HG02623 (cell line): ENCODE measurements at regions not wholly inside any gene's neighbourhood (a gene's known extent, or its start where the extent isn't known, plus 50 kb on each side); places are given as distances from the start of the nearest gene placed in this dataset.
"Not testable (repeated sequence)": the region's sequence is repeated elsewhere in the genome, so short reads cannot be mapped to it uniquely, and the experiment has no call there.

Experiments
- ATAC-seq: cut with Tn5 transposase; IDR thresholded peaks from one replicate; pipeline ENCODE4 v1.9.1; 2021; ENCODE audit warnings: moderate library complexity; ENCODE audit not compliant: unreplicated experiment

DNA sequence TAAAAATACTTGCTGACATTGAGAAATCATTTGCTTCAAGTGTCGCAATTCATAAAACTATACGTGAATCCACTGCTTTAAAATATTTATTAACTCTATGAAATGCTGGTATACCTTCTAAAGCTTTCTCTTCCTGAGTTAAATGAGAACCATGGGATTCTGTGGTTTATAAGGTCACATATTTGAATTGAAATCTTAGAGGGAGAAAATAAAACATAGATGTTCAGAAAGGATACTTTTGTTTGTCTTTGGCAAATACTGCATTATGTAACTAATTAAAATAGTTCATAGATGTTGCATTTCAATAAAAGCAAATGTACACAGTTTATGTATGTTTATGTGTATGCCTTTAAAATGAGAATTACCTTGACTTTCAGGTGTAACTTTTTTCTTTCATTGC lies 250.1 kb downstream of the FAM170A start:
- ATAC-seq = no peak

DNA sequence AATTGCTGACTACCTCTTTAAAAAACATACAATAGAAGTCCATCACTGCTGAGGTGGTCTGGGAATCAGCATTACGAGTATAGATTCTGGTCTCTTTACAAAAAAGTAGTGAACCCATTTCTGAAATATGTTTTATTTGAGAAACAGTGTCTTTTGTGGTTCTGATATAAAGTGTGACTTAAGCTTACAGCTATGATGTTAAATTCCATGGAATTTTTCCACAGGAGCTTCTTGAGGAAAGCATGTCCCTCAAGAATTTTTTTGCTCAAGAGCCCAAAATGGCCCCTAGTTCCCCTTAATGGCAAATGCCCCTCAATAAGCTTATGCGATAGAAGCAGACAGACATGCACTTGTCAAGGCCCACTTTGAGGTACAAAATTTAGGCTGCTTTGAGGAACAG lies 265.7 kb downstream of the FAM170A start:
- no peak for ATAC-seq

DNA sequence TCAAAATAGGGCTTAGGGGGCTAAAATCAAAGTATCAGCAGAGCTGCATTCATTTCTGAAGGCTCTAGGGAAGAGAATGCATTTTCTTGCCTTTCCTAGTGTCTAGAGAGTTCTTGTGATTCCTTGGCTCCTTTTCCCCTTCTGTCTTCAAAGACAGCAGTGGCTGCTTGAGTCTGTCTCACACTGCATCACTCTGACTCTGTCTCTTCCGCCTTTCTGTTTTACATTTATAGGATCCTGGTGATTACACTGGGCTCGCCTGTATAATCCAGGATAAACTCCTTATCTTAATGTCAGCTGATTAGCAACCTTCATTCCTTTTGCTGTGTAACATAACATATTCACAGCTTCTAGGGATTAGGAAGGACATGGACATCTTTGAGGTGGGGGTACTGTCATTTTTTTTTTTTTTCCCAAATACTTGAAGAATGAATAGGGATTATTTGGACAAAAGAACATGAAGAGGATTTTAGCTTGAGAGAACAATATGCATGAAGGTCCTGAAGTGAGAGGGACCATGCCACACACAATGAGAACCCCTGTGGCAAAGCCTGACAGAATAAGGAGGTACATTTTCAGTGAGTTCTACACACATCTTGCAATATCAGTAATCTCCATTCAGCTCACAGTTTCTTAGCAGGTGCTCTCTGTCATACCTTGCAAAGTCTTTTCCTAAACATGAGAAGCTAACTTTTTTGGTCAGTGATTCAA lies 267.6 kb downstream of the FAM170A start:
- no peak for ATAC-seq

DNA sequence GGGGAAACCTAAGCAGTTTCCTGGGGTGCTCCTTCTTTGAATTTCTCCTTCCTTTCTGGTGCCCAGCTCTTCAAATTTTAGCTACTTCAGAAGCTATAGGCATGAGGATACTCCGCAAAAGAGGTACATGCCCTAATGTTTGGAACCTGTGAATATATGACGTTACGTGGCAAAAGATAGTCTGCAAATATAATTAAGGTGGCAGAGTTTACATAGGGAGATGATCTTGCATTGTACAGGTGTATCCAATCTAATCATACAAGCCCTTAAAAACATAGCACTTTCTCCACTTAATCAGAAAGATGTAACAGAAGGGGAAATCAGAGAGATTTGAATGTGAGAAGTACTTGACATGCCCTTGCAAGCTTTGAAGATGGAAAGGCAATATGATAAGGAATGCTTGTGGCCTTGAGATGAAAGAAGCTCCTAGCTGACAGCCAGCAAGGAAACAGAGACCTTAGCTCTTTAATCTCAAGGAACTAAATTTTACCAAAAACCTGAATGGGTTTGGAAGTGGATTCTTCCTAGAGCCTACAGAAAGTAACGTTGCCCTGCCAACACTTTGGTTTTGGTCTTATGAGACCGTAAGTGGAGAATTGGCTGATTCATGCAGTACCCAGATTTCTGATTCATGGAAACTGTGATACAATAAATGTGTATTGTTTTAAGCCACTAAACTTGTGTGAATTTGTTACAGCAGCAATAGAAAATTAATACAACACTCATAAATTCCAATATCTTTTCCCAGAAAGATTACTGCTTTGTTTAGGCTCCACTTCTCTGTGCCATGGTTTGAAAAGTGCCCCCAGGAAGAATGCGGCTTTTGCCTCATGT lies 268.4 kb downstream of the FAM170A start:
- ATAC-seq = no peak

DNA sequence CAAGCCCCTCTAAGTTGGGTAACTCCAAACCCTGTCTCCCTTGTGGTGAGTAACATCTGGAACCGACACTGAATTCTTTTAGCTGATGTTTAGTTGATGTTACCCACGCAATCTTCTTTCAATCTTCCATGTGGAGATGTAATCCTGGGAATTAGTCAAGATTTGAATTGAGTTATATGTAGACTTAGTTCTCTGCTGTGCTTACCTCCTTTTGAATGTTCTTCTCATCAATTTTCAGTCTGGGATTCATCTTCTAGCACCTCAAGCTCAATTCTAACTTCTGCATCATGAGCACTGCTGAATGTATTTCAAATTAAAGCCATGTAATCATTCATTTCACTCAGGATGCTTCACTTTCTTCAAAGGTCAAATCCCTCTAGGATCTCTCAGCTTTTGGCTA lies 270.6 kb downstream of the FAM170A start:
- no peak for ATAC-seq

DNA sequence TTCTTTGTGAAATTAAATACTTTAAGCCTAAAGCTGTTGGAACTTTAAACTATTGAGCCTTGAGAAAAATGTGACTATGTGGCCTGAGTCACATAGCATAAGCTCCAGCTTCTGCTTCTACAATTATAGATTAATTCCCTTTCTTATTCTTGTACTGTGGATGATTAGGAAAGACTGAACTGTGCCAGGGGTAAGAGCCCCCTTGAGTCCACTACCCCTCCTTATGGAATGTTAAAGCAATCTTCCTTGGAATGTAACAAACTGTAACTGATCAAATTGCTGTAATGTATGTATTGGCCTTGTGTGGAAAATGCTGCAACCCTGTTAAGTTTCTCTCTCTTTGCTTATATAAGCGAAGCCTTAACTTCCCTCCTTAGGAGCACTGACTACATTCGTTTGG lies 273.2 kb downstream of the FAM170A start:
- no peak for ATAC-seq

DNA sequence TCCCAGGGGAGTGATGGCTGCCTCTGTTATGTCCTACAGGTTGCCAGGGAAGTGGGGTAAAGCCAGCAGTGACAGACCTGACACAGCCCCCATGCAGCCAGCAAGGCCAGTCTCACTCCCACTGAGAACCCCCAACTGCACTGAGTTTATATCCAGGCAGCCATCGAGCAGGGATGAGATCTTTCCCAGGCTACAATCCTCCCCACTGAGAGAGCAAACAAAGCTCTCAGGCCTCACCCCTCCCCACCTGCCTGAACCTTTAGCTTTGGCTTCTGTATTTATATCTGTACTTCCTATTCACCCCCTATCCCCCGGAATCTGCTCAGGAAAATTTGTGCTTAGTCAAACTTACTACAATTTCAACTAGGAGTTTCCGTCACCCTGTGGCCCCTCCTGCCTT lies 284.1 kb downstream of the FAM170A start:
- no peak for ATAC-seq

DNA sequence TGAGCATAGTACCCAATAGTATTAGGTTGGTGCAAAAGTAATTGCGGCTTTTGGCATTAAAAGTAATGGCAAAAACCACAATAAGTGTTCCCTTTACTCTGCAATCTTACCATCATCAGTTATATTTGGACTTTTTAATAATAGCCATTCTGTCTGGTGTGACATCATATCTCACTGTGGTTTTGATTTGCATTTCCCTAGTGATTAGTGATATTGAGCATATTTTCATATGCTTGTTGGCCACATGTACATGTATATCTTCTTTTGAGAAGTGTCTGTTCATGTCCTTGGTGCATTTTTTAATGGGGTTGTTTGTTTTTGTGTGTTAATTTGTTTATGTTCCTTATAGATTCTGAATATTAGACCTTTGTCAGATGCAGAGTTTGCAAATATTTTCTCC lies 289.9 kb downstream of the FAM170A start:
- no peak for ATAC-seq

DNA sequence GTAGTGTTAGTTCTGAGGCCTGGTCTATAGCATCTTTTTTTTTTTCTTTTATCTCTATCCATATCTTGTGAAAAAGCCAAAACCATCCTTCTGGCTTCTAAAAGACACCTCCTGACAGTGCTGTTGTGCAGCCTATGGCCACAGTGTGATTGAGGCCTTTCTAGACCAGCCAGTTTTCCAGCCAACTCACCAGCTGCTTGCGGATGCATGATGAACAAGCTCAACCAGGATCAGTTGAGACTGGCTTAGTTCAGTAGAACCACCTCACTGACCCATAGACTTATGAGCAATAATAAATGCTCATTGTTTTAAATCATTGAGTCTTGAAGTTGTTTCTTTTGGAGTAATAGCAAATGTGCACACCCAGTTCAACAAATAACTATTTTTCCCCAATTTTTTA lies 296.9 kb downstream of the FAM170A start:
- ATAC-seq = no peak

DNA sequence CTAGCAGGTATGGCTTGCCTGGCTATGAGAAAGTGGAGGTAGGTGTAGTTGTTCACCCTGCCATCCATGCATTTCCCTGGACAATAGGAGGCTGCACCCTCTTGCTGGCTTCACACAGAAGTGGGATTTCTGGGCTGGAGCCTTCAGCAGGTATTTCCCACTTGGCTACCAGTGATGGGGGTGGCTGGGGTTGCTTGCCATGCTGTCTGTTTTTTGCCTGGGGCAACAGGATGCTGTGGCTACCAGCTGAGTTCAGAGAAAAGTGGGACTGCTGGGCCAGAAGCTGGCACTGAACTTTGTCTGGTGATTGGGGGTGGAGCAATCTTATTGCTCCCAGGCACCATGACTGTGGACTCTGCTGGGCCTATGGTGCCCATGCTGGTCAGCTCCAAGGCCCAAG lies 299.6 kb downstream of the FAM170A start:
- no peak for ATAC-seq

DNA sequence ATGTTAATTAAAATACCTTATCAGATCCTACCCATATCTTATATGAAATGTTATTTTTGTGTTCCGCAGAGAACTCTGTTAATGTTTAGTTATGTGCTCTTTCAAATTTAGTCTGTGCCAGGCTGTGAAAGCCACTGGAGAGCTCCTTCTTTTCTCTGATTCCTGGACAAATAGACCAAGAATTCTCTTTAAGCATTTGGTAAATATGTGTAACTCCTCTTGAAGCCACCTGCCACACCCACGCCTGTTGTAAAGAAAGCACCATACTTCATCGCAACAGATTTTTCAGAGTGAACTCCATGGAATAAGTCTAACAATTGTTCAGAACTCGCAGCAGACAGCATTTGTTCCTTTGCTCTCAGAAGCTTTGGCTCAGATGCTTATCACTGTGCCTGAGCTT lies 301.1 kb downstream of the FAM170A start:
- ATAC-seq = no peak

DNA sequence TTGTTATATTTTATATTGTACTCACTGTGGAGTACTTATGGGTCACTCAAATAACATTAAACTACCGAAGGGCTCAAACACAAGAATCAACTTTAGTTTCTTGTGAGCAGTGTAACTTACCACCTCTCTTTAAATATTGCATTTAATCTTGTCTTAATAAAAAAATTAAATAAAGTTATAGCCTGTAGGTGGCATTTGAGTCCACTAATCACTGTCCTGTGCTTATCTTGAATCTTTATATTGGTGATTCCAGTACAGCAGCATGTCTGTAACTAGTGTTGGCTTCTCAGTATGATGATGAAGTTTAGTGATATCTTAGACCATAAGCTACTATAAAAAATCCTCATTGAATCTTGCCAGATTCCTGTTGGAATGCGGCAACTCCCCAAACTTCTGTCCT lies 313.8 kb downstream of the FAM170A start:
- ATAC-seq = no peak

DNA sequence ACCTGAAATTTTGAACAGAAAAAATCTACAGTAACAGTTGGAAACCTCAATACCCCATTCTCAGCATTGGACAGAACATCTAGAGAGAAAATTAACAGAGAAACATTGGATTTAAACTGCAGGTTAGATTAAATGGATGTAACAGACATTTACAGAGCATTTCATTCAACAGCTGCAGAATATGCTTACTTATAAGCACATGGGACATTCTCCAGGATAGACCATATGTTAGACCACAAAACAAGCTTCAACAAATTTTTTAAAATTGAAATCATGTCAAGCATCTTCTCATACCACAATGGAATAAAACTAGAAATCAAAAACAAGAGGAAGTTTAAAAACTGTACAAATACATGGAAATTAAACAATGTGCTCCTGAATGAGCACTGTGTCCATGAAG lies 316.3 kb downstream of the FAM170A start:
- ATAC-seq = no peak

DNA sequence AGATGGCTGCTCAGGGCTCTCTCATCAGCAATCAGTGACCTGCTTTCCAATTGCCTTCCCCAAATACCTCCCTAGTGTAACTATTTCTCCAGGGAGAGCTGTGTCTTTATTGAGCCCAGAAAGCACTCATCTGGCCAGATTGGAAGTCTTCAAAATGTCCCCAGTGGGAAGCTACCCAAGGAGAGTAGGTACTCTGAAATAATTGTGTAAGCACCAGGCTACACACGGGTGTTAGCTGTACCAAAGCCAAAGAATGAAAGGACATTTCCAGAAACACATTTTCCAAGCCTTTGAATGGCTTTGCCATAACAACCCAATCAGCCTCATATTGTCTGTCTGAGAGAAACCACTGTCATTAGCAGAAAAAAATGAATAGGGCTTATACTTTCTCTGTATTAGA lies 318.8 kb downstream of the FAM170A start:
- ATAC-seq = no peak

DNA sequence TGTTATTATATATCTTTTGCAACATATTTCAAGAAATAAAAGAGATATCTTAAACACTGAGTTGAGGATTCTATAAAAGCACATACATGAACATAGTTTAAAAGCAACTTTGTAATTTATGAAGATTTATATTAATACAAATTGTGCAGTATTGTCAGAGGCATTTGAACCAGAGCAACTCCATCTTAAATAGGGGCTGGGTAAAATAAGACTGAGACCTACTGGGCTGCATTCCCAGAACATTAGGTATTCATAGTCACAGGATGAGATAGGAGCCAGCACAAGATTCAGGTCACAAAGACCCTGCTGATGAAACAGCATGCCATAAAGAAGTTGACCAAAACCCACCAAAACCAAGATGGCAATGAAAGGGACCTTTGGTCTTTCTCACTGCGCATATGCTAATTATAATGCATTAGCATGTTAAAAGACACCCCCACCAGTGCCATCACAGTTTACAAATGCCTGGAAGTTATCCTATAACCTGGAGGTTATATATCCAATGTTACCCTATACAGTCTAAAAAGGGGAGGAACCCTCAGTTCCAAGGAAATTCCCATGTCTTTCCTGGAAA lies 320.2 kb downstream of the FAM170A start:
- no peak for ATAC-seq

DNA sequence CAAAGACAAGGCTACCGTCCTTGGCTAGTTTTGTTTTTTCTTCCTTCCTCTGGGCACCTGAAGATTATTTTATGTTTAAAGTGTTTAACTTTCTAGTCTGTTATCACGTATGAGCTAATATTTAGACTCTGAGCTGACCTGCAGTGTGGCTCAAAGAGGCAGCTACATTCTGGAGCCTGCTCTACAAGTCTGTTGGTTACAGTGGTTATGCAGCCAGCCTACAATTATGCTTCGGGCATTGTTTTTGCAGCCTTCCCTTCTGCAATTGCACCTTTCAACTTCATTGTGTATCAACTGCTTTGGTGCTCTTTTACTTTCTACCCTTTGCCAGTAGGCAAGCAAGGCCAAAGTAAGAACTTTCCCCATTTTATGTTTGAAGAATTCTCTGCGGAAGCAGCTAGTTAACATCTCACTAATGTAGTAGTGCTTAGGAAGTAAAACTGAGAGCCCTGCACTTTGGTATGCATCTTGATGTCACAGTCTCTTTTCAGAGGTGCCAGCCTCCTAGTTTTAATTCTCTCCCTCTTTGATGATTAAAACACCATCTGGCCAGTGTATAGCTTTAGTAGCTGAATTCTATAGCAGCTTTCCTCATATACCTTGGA lies 322.1 kb downstream of the FAM170A start:
- ATAC-seq = no peak

DNA sequence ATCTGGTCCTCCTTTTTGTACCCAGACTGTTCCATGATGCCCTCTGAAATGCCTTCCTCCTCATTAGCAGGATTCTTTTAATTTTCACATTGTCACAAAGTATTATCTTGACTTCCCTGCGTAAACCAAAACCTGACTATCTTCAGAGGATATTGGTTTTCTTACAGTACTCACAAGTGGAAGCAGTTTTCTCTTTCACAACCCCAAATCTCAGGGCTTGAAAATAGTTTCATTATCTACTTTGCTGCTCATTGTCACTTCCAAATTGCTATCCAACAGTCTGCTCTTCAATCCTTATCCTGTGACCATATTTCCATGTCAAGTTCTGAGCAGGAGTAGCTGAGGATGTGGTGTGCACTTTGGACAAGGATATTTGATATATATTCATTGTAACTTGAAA lies 324.1 kb downstream of the FAM170A start:
- no peak for ATAC-seq

DNA sequence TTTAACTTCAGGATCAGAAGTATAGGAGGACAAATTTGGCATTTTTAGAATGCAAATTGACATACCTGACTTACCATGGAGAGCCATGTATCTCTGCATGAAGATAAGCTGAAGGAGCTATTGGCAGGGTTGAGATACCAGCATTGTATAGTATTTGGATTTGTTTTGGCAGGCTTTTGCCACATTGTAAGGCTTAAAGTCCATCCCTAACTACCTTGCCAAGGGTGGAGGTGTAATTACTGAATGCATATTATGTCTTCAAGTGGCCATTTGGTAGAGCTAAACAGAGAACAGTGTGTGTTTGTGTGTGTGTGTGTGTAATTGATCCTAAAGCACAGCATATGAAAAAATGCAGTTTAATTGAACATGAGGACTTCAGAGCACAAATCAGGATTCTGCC lies 324.7 kb downstream of the FAM170A start:
- no peak for ATAC-seq

DNA sequence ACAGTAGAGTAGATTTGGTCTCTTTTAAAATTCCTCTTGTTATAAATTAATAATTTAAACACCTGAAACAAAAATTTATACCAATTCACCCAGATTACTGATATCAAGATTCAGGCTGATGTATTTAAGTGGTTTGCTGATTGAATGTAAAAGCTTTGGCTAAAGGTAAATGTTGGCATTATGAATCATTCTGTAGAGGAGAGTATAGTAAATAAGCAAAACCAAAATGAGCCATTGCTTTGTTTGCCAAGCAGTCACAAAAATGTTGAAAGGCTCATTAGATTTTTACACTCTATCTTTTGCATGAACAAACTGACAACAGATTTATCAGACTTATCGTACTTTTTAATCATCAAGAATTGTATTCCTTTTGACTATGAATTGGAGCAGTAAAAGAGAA lies 332.6 kb downstream of the FAM170A start:
- no peak for ATAC-seq

DNA sequence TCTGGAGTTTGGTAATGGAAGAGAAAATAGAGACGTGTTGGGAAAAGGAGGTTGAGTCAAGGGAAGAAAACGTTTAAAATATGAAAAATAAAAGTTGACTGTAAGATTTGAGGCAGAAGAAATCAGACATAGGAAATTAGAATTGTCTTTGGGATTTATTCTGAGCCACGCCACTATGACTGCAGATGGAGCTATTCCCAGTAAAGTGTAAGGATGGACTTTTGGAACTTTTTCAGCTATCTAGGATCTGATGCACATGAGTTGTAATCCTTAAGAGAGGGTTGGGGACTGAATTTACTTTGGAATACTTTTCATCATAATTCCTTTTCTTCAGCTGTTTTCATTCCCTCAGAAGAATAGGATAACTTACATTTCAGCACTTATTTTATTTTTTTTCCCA lies 336.7 kb downstream of the FAM170A start:
- ATAC-seq = no peak

DNA sequence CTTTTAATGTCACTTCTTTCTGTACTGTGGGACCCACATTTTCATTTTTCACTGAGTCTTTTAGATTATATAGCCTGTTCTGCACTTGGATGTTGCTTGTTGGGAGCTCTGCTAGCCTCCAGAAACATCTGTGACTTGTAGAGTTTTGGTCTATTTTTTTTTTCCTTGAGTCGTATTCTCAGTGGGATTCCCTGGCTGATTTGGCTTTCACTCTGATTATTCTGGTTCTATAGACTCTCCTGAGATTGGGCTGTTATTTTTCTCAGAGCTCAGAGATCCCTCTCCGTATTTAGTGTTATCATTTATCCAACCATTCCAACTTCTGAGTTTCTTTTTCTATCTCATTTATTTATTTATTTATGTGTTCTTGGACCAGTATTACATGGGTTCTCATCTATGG lies 339.3 kb downstream of the FAM170A start:
- no peak for ATAC-seq

DNA sequence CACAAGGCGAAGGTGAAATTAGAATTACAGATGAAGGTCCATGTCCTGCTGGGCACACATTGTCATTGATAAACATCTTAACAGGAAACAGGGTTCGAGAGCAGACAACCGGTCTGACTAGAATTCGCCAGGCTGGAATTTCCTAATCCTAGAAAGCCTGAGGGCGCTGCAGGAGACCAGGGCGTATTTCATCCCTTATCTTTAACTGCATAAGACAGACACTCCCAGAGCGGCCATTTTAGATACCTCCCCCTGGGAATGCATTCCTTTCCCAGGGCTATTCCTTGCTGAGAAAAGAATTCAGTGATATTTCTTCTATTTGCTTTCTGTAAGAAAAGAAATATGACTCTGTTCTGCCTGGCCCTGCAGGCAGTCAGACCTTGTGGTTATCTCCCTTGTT lies 357.7 kb downstream of the FAM170A start:
- not testable (repeated sequence) for ATAC-seq
